IPS-18a (cell line): ENCODE measurements at regions not wholly inside any gene's neighbourhood (a gene's known extent, or its start where the extent isn't known, plus 50 kb on each side); places are given as distances from the start of the nearest gene placed in this dataset.
"Not testable (repeated sequence)": the region's sequence is repeated elsewhere in the genome, so short reads cannot be mapped to it uniquely, and the experiment has no call there.

ENCODE experiments used
- H3K27ac ChIP-seq: one replicate; pipeline ENCODE4 v1.5.1; 2013; ENCODE audit warnings: low read length
- H3K27me3 ChIP-seq: one replicate; pipeline ENCODE4 v1.6.1; 2013; ENCODE audit warnings: mild to moderate bottlenecking, low read length; ENCODE audit not compliant: control insufficient read depth, insufficient read depth
- H3K36me3 ChIP-seq: one replicate; pipeline ENCODE4 v1.6.1; 2013; ENCODE audit warnings: low read depth, low read length; ENCODE audit not compliant: control insufficient read depth
- H3K4me1 ChIP-seq: one replicate; pipeline ENCODE4 v1.6.1; 2013; ENCODE audit warnings: low read depth, low read length; ENCODE audit not compliant: control insufficient read depth
- H3K4me3 ChIP-seq: one replicate; pipeline ENCODE4 v1.5.1; 2013; ENCODE audit warnings: low read length
- H3K9ac ChIP-seq: one replicate; pipeline ENCODE4 v1.6.1; 2013; ENCODE audit warnings: mild to moderate bottlenecking, low read length, moderate library complexity
- H3K9me3 ChIP-seq: one replicate; pipeline ENCODE4 v1.6.1; 2013; ENCODE audit warnings: low read depth, low read length; ENCODE audit not compliant: control insufficient read depth

- H3K4me3 ChIP-seq: no peak overlapping the region
- no peaks in the 10 kb centered on the region for H3K9me3 ChIP-seq
- H3K4me1 ChIP-seq: peaks cover 16% of the 10 kb centered on the region
- peaks cover 42% of the 10 kb centered on the region for H3K27me3 ChIP-seq
- H3K36me3 ChIP-seq: no peaks in the 10 kb centered on the region
- no peak overlapping the region for H3K9ac ChIP-seq
- no peak overlapping the region for H3K27ac ChIP-seq
Measured at GRCh38 chr17:77803726-77804125, 154.8 kb upstream of the TNRC6C start.

GRCh38 chr17:77804796-77805426, 153.6 kb upstream of the TNRC6C start:
- Histone ChIP-seq H3K4me3 (no peak overlapping the region), H3K36me3 (no peaks in the 10 kb centered on the region), H3K9me3 (no peaks in the 10 kb centered on the region), H3K27ac (no peak overlapping the region), H3K9ac (no peak overlapping the region), H3K27me3 (peaks cover 42% of the 10 kb centered on the region), H3K4me1 (peaks cover 16% of the 10 kb centered on the region)

GRCh38 chr17:77805970-77806369, 152.5 kb upstream of the TNRC6C start:
- H3K9ac ChIP-seq, H3K4me3 ChIP-seq, H3K27ac ChIP-seq, H3K36me3 ChIP-seq, H3K9me3 ChIP-seq: not testable (repeated sequence)
- Histone ChIP-seq H3K27me3 (peaks cover 37% of the 10 kb centered on the region), H3K4me1 (peaks cover 26% of the 10 kb centered on the region)

GRCh38 chr17:77807051-77807745, 151.3 kb upstream of the TNRC6C start:
- Histone ChIP-seq H3K9me3 (no peaks in the 10 kb centered on the region), H3K9ac (no peak overlapping the region), H3K27me3 (peaks cover 33% of the 10 kb centered on the region), H3K4me1 (peaks cover 29% of the 10 kb centered on the region), H3K4me3 (no peak overlapping the region), H3K27ac (no peak overlapping the region), H3K36me3 (no peaks in the 10 kb centered on the region)

- Histone ChIP-seq H3K27me3 (peaks cover 26% of the 10 kb centered on the region), H3K36me3 (no peaks in the 10 kb centered on the region), H3K4me1 (peaks cover 22% of the 10 kb centered on the region), H3K4me3 (no peak overlapping the region), H3K9me3 (no peaks in the 10 kb centered on the region), H3K9ac (no peak overlapping the region), H3K27ac (no peak overlapping the region)
Measured at GRCh38 chr17:77807746-77808441, 150.6 kb upstream of the TNRC6C start.

GRCh38 chr17:77808686-77809425, 149.6 kb upstream of the TNRC6C start:
- Histone ChIP-seq H3K9ac (no peak overlapping the region), H3K4me3 (no peak overlapping the region), H3K4me1 (peaks cover 17% of the 10 kb centered on the region), H3K27me3 (peaks cover 16% of the 10 kb centered on the region), H3K36me3 (no peaks in the 10 kb centered on the region), H3K27ac (no peak overlapping the region), H3K9me3 (no peaks in the 10 kb centered on the region)

GRCh38 chr17:77809814-77810213, 148.7 kb upstream of the TNRC6C start:
- Histone ChIP-seq H3K9ac (no peak overlapping the region), H3K4me1 (peaks cover 17% of the 10 kb centered on the region), H3K36me3 (no peaks in the 10 kb centered on the region), H3K27me3 (peaks cover 6% of the 10 kb centered on the region), H3K9me3 (no peaks in the 10 kb centered on the region), H3K27ac (no peak overlapping the region), H3K4me3 (no peak overlapping the region)

- H3K9ac ChIP-seq: no peak overlapping the region
- H3K4me1 ChIP-seq: peaks cover 17% of the 10 kb centered on the region
- peaks cover 3% of the 10 kb centered on the region for H3K27me3 ChIP-seq
- H3K9me3 ChIP-seq: no peaks in the 10 kb centered on the region
- H3K4me3 ChIP-seq: no peak overlapping the region
- no peak overlapping the region for H3K27ac ChIP-seq
- no peaks in the 10 kb centered on the region for H3K36me3 ChIP-seq
Measured at GRCh38 chr17:77810536-77810935, 148.0 kb upstream of the TNRC6C start.

- Histone ChIP-seq H3K4me3 (no peak overlapping the region), H3K9me3 (no peaks in the 10 kb centered on the region), H3K4me1 (peaks cover 17% of the 10 kb centered on the region), H3K9ac (no peak overlapping the region), H3K27ac (no peak overlapping the region), H3K27me3 (peaks cover 3% of the 10 kb centered on the region), H3K36me3 (no peaks in the 10 kb centered on the region)
Measured at GRCh38 chr17:77811521-77811920, 147.0 kb upstream of the TNRC6C start.

GRCh38 chr17:77814091-77814772, 144.3 kb upstream of the TNRC6C start:
- no peak overlapping the region for H3K4me3 ChIP-seq
- no peak overlapping the region for H3K9ac ChIP-seq
- H3K27ac ChIP-seq: no peak overlapping the region
- peaks cover 3% of the 10 kb centered on the region for H3K27me3 ChIP-seq
- H3K36me3 ChIP-seq: no peaks in the 10 kb centered on the region
- H3K9me3 ChIP-seq: no peaks in the 10 kb centered on the region
- peaks cover 20% of the 10 kb centered on the region for H3K4me1 ChIP-seq
